ENCODE measurements at regions not wholly inside any gene's neighbourhood (a gene's known extent, or its start where the extent isn't known, plus 50 kb on each side); places are given as distances from the start of the nearest gene placed in this dataset.

GRCh38 chr2:118301248-118301647 lies 213.0 kb downstream of the INSIG2 start:
- in situ Hi-C loops (cut with MboI; ENCODE audit: low sequenced_read_pairs) = no loop called here

GRCh38 chr2:118300832-118301231 lies 212.6 kb downstream of the INSIG2 start:
- in situ Hi-C loops (cut with MboI; ENCODE audit: low sequenced_read_pairs) = no loop called here

GRCh38 chr2:118296663-118297062 lies 208.4 kb downstream of the INSIG2 start:
- in situ Hi-C loops (cut with MboI; ENCODE audit: low sequenced_read_pairs) = no loop called here

GRCh38 chr2:118295592-118296390 lies 207.5 kb downstream of the INSIG2 start:
- in situ Hi-C loops (cut with MboI; ENCODE audit: low sequenced_read_pairs) = no loop called here

- in situ Hi-C loops (cut with MboI; ENCODE audit: low sequenced_read_pairs) = no loop called here
Observed at GRCh38 chr2:118294063-118294462, 205.8 kb downstream of the INSIG2 start.

GRCh38 chr2:118292991-118293390 lies 204.7 kb downstream of the INSIG2 start:
- in situ Hi-C loops (cut with MboI; ENCODE audit: low sequenced_read_pairs) = no loop called here

GRCh38 chr2:118291251-118291880 lies 203.1 kb downstream of the INSIG2 start:
- in situ Hi-C loops (cut with MboI; ENCODE audit: low sequenced_read_pairs) = no loop called here

GRCh38 chr2:118290411-118291250 lies 202.4 kb downstream of the INSIG2 start:
- in situ Hi-C loops (cut with MboI; ENCODE audit: low sequenced_read_pairs) = no loop called here

GRCh38 chr2:118279005-118279404 lies 190.7 kb downstream of the INSIG2 start:
- in situ Hi-C loops (cut with MboI; ENCODE audit: low sequenced_read_pairs) = no loop called here

- in situ Hi-C loops (cut with MboI; ENCODE audit: low sequenced_read_pairs) = no loop called here
Observed at GRCh38 chr2:118278046-118278445, 189.8 kb downstream of the INSIG2 start.

- in situ Hi-C loops (cut with MboI; ENCODE audit: low sequenced_read_pairs) = no loop called here
Observed at GRCh38 chr2:118274841-118275510, 186.7 kb downstream of the INSIG2 start.

GRCh38 chr2:118272391-118272790 lies 184.1 kb downstream of the INSIG2 start:
- in situ Hi-C loops (cut with MboI; ENCODE audit: low sequenced_read_pairs) = no loop called here

- in situ Hi-C loops (cut with MboI; ENCODE audit: low sequenced_read_pairs) = no loop called here
Observed at GRCh38 chr2:118269408-118270051, 181.3 kb downstream of the INSIG2 start.

GRCh38 chr2:118268268-118268667 lies 180.0 kb downstream of the INSIG2 start:
- in situ Hi-C loops (cut with MboI; ENCODE audit: low sequenced_read_pairs) = no loop called here

GRCh38 chr2:118265873-118266455 lies 177.7 kb downstream of the INSIG2 start:
- in situ Hi-C loops (cut with MboI; ENCODE audit: low sequenced_read_pairs) = no loop called here

GRCh38 chr2:118264232-118264990 lies 176.1 kb downstream of the INSIG2 start:
- in situ Hi-C loops (cut with MboI; ENCODE audit: low sequenced_read_pairs) = no loop called here

- in situ Hi-C loops (cut with MboI; ENCODE audit: low sequenced_read_pairs) = no loop called here
Observed at GRCh38 chr2:118257696-118258095, 169.4 kb downstream of the INSIG2 start.

GRCh38 chr2:118255771-118256372 lies 167.6 kb downstream of the INSIG2 start:
- in situ Hi-C loops (cut with MboI; ENCODE audit: low sequenced_read_pairs) = no loop called here

- in situ Hi-C loops (cut with MboI; ENCODE audit: low sequenced_read_pairs) = no loop called here
Observed at GRCh38 chr2:118255301-118255700, 167.0 kb downstream of the INSIG2 start.

All from HL-60/S4 (cell line).